Left colon (tissue), 2 donors: ENCODE measurements at regions not wholly inside any gene's neighbourhood (a gene's known extent, or its start where the extent isn't known, plus 50 kb on each side); places are given as distances from the start of the nearest gene placed in this dataset.
"Not testable (repeated sequence)": the region's sequence is repeated elsewhere in the genome, so short reads cannot be mapped to it uniquely, and the experiment has no call there.

ENCODE experiments used
- ATAC-seq: fragments of 200-7000 bp; cut with Tn5 transposase; one replicate; pipeline ENCODE4 v1.9.1; 2020; ENCODE audit warnings: mild to moderate bottlenecking, moderate library complexity
- DNase-seq, 2 donors: peaks; one replicate each; pipeline ENCODE4 v3.0.0-alpha.2; 2020
- intact Hi-C, 2 donors: fragments of 100-400 bp; cut with DNase I in 1 of 2; cut with micrococcal nuclease in 1 of 2; formaldehyde crosslinking; loops; one replicate each; pipeline versions ENCODE4 v1.11.2 to v1.14.0; 2022; cut with DNase I, micrococcal nuclease
- donor health status: DM: no; HTN: no; CAD: no.
- donor health status: DM: yes; HTN: yes; CAD: no.

DNA sequence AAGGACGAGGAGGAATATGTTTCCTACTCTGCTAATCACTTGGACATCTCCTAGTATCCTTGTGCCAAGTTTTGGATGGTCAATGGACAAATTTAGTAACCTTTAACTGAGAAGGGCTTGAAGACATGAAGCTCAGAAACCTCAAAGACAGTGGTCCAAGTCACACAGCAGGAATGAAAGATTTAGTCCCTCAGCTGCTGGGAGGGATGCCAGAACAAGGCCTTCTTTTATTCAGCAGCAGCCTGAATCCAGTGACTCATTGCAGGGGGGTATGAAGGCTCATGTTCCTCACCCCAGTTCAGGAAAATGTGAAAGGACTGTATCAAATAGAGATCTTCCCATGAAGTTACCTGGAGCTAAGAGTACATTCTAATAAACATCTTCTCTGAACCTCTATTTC, 214.9 kb upstream of the UGT8 start:
- DNase-seq, result no peak
- ATAC-seq, result no peak
- intact Hi-C loops, result loop anchor here in 1 of 2 donors (10.0 kb wide), 1 partner anchor 609 kb away; no protein-coding TSS in a partner anchor

DNA sequence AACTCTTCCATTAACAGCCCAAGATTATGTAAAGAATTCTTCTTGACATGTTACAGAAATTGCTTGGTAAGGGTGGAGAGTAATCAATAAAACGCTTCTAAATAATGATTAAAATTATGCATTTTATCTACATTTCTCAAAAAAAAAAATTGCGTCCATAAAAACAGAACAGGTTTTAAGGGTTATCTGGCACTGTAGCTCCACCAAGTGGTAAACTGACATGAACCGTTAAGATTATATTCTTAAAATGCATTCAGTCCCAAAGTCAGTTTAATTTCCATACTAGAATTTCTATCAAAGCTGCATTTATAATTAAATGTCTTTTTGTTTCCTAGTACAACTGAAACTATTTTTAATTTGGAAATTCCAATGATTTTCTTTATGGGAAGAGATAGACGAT, 214.0 kb upstream of the UGT8 start:
- ATAC-seq (no peak), DNase-seq (no peak)
- intact Hi-C loops, result loop anchor here in 1 of 2 donors (5.0 to 10.0 kb wide), 2 partner anchors 308 to 610 kb away; no protein-coding TSS in a partner anchor

DNA sequence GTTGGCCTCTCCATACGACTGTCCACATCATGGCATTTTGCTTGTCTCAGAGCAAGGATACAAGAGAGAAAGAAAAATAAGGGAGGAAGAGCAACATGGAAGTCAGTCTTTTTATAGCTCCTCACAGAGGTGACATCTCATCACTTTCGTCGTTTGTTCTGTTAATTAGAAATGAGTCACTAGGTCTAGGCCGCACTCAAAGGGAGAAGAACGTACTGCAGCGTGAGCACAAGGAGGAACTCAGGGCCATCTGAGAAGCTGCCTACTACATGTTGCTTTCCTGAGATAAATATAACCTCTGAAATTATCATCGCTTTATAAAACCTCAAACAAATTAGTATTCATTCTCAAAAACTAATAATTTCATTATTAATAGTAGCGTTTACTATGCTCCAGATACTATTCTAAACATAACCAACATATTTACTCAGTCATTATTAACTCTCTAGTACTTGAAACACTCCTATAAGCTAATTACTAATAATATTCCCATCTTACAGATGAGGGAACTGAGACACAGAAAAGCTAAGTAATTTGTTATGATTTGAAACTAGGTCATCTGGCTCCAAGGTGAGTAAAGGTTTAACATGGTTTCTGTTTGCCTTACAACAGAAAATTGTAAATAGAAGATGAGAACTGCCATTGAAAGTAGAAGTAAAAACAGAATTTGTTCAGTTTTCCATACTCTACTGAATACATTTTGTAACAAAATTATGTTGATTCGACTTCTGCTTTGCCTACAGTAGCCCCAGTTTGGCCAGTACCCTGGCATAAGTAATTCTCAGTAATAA, 213.2 kb upstream of the UGT8 start:
- intact Hi-C loops, result loop anchor here in 1 of 2 donors (5.0 to 10.0 kb wide), 2 partner anchors 307 to 611 kb away; no protein-coding TSS in a partner anchor
- ATAC-seq, result no peak
- DNase-seq, result no peak

DNA sequence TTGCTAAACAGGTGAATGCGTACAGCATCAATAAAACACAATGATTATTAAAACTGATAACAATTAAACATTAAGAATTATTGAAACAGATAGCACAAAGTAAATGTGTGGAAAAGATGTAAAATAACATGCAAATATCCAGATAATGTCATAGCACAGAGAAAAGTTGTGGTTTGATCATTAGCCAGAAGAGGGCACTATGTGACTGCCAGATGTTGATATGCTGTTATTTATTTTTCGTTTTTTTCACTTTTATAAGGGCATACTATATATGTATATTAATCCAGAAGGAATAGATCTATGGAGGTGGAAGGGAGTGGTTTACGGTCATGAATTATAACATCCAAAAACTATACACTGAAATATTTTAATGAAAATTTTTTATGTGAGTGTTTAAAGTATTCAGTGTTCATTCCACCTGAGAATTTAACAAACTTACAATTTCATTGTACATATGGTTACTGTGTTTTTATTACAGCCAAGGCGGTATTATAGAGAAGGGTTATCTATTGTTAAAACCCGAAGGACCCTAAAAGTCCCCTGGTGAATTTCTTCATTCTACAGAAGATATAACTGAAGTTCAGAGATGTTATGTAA, 211.9 kb upstream of the UGT8 start:
- ATAC-seq (peak; percentile 50), DNase-seq (no peak)
- intact Hi-C loops, result loop anchor here in 1 of 2 donors (2.0 to 10.0 kb wide), 3 partner anchors 272 to 612 kb away; no protein-coding TSS in a partner anchor

DNA sequence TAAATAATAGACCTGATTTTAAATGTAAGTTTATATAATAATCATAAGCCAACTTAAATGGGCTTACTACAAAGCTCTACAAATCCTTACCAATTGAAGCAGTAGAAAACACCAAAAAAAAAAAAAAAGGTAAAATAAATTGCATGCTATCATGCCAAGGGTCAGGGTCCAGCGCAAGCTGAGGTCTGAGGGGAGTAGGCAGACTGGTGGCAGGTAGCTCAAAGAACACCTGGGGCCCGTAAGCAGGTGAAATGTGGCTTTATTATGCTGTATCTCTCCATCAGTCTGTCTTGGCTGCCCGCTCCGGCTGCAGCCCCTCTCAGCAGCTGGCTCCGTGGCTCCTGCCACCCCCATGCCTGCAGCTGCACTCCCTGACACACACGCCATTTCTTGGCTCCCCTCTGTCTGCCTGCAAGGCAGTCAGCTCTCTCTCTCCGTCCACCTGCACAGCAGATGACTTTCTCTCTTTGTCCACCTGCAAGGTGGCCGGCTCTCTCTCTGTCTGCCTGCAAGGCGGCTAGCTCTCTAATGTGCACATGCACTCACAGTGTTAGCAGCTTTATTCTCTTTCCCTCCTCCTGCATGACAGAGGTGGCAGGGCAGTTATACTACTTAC, 209.4 kb upstream of the UGT8 start:
- DNase-seq, result no peak

DNA sequence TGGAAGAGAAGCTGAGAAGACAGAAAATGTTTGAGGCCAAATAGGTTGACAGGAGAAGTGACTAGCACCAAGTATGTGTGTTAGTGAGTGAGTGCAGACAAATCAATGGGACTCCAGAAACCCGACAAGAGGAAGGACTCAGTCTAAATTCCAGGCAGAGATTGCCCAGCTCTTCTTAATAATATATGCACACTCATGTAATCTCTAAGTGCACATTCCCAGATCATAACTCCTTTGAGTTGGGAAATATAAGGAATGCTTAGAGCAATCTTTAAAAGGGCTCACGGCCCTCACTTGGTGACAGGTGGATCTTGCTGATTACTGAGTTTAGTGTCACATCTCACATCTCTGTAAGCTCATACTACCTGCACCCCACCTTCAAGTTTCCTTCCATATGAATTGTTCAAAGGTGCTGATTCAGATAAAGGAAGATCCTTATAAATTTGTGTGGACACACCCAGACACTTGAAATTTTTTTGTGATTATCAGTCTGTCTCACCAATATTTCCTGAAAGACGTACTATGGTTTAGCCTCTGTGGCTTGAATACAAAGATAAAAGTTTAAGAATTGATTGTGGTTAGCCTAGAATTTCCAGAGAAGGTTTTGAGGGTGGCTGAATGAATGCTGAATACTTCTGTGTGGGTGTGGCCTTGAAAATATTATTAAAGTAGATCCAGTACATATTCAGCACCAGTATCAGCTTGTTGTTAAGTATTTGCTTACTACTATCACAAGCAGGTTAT, 205.1 kb upstream of the UGT8 start:
- intact Hi-C loops, result no loop called here
- ATAC-seq (no peak), DNase-seq (no peak)

More for the DNA sequence above, 209.4 kb upstream of the UGT8 start:
- intact Hi-C loops, result loop anchor here in 1 of 2 donors (5.0 to 10.0 kb wide), 2 partner anchors 303 to 614 kb away; no protein-coding TSS in a partner anchor
- peak; percentile 76 for ATAC-seq

DNA sequence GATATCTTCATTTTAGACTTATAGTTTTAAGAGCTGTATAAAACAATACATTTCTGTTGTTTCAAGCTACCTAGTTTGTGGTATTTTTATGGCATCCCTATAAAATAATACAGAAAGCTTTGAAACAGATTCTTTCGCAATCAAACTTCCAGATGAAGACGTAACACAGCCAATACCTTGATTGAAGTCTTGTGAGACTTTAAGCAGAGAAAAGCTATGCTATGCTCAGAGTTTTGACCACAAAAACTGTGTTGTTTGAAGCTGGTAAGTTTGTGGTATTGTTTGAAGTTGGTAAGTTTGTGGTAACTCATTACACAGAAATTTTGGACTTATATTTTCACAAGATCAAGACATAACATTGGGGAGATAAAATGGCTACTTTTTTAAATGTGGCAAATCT, 201.8 kb upstream of the UGT8 start:
- intact Hi-C loops, result no loop called here
- no peak for DNase-seq
- ATAC-seq, result peak; percentile 46

DNA sequence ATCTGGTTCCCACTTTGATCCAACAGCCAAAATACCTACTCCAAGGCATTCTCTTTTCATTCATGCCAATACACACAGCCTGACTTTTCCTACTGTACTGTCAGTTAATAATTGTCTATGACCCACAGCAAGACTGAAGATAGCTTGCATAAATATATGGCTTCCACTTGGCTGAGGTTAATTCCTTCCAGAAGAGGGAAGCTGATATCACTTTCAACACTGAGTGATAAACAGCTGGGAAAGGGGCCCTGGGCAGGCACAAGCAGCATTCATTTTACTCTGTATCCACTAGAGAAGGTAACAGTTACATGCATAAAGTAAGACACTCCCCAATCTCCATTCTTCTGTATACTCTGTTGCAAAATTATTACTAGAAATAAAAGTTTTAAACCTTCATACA, 200.2 kb upstream of the UGT8 start:
- intact Hi-C loops, result no loop called here
- DNase-seq, result no peak
- ATAC-seq, result no peak

DNA sequence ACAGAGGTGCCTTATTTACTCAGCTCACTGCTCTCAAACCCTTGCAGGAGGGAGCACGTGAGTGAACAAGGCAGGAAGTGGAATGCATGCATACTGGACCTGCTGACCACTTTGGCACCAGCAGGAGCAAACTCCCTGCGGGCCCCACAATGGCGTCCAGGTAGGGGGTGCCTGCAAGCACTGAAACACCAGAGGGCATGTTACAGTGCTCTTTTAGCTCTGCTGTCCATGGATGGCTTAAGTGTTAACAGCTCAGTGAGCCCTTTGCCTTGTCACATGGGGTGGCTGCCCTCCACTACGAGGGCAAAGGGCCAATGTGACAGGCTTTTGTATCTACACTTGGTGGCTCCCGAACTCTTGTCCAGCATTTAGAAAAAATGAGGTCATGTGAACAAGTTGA, 199.5 kb upstream of the UGT8 start:
- no peak for ATAC-seq
- DNase-seq, result no peak
- intact Hi-C loops, result no loop called here

DNA sequence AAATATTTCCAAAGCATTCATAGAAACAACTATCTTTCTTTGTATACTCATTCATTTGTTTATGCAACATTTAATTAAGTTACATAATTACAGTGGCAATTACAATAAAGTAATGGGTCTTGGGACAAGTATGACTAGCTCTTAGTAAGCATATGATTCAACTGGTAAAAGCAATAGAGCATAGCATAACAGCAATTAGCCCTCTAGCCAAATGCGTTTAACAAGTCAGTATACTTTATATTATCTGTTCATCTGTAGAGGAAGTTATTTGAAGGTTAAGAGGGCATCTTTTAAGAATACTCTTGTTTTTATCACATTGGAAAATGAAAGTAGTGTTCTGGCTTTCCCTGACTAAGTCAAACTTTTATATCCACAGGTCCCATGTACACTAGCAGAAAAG, 198.1 kb upstream of the UGT8 start:
- intact Hi-C loops, result no loop called here
- DNase-seq, result no peak
- ATAC-seq, result peak; percentile 67

DNA sequence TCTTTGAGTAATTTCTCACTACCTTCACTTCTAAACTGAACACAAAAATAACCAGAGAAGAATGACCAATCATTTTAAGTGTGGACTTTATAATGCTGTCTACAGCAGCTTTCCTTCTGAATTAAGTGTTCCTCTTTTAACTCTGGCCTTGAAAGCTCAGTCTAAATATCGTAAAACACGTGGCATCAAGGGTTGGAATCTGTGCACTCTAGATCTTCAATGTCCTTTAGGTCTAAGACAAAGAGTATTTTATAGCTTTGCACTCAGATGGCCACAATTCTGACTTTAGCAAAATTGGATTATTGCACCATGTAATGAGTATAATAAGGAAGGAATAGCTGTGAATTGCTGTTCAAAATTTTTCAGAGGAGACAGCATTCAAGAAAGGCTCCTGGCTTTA, 197.1 kb upstream of the UGT8 start:
- intact Hi-C loops, result no loop called here
- DNase-seq, result no peak
- peak; percentile 89 for ATAC-seq

DNA sequence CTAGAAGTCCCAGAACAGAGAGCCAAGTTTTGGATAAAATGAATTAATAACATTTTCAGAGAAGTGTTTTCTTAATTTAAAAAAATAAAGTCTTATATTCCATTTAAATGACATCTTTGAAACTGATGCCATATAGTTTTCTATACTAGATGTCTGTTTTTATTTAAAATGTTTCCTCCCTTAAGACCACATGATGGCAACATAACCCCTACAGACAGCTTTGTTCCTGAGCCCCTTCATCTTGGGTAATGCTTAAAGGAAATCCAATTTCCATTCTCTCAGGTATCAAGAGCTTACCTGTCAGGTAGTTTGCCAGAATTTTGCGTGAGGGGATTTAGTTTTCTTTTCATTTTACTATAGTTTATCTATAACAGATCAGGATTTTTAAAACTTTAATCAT, 181.4 kb upstream of the UGT8 start:
- DNase-seq (no peak), ATAC-seq (peak; percentile 43)
- intact Hi-C loops, result no loop called here

DNA sequence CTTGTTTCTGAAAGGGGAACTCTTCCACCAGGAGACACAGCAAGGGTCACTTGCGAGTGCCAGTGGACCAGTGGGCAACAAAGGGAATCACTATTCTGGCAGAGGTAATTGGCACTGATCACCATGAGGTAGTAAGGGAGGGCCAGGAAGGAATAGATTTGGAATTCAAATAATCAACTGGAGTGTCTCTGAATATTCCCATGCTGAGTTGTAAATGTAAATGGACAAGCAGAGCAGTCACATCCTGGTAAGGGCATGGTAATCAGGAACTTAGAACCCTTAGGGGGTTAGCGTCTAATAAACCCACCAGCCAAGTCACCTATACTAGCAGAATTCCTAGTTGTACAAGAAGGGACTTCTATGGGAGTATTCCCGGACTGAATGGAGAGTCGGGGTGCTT, 178.5 kb upstream of the UGT8 start:
- ATAC-seq (no peak), DNase-seq (no peak)
- intact Hi-C loops, result no loop called here

DNA sequence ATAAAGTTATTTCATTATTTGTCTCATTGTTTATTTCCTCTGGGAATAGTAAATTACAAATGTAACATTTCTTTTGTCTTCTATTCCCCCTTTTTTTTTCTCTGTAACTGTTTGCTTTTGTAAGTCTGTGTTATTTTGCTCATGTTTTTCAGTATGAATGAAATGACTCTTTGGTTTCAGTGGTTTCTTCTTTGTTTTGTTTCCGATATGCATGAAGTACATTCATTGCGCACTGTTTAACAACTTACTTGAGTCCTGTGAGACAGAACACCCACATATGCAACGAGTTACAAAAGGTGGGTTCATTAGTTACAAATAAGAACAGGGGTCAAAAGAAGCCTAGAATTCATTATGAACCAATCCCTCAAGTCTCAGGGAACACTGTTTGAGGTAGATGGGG, 175.0 kb upstream of the UGT8 start:
- DNase-seq, result no peak
- no peak for ATAC-seq
- intact Hi-C loops, result no loop called here

DNA sequence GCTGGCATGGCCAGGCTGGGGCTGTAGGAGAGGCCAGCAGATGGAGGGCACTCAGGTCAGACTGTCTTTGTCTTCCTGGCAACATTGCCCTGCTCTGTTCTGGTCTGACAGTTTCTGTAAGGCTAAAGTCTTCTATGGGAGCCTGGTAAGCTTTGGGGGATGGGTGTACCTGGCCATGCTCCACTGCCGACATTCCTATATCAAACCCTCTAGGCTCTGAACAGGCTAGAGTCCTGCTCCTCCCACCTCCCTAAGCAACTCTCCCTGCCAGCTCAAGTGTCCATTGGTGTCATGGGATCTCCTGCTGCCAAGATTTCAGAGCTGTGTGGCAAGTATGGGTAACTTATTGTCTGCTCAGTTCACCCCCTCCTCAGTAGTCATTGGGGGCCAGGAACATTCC, 163.5 kb upstream of the UGT8 start:
- intact Hi-C loops, result no loop called here
- ATAC-seq, result no peak
- DNase-seq, result no peak

DNA sequence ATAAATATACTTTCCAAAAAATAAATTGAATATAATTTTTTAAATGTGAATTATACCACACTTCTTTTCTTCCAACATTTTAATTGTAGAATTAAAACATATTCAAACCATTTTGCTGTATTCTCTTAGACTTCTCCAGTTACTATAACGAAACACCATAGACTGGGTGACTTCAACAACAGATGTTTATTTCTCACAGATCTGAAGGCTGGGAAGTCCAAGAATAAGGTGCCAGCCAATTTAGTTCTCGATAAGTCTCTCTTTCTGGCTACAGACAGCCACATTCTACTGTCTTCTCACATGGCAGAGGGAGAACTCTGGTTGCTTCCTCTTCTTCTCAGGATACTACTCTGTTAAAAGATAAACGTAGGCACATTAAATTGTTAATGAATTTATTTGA, 155.8 kb upstream of the UGT8 start:
- intact Hi-C loops, result no loop called here
- ATAC-seq, result no peak

DNA sequence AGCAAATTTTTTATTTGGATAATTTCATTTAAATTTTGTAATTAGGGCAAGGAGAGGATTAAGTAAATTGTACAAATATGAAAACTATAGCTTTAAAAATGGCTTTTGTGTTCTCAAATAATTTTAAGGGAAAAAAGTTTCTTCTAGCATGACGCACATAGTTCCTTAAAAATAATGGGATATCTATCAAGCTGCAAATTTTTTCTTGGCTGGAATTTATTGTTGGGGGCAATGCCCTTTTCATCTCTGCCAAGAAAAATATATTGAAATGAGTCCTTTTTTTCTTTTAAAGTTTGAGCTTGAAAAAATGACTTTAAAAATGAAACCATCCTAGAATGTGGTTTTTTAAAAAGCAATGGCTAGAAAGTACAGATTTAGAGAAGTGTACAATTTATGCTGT, 154.4 kb upstream of the UGT8 start:
- intact Hi-C loops, result no loop called here
- no peak for DNase-seq
- ATAC-seq, result no peak

More for the DNA sequence above, 155.8 kb upstream of the UGT8 start:
- DNase-seq, result no peak

DNA sequence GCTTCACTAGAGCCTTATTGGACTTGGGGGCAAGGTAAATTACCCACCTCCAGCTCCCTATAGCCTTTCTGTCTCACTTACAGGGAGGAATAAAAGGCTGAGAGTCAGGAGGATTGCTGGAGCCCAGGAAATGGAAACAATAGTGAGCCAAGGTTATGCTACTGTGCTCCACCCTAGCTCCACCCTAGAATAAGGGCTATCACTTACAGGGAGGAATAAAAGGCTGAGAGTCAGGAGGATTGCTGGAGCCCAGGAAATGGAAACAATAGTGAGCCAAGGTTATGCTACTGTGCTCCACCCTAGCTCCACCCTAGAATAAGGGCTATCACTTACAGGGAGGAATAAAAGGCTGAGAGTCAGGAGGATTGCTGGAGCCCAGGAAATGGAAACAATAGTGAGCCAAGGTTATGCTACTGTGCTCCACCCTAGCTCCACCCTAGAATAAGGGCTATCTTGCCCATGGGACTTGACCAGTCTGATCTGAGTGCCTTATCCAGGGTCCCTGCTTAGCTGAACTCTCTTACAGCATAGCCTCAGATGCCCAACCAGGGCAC, 150.6 kb upstream of the UGT8 start:
- ATAC-seq (peak; percentile 95), DNase-seq (peak in 1 of 2 donors; percentile 5)
- intact Hi-C loops, result not testable (repeated sequence)

DNA sequence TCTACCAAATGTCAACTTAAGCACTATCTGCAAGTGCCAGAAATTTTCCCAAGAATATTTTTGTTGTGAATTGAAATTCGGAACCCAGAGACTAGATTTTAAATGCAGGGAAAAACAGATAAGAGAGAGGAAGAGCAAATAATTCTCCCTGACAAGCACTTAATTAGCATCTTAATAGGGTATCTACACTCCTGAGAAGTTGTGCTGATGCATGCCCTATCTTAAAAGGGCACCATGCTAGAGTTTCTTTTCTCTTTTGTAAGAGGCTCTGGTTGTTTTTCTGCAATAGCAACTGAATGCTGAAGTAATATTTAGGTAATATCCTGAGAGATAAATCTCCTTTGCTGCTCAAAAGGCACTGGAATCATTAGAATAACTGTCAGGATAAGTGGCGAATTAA, 139.9 kb upstream of the UGT8 start:
- DNase-seq, result no peak
- intact Hi-C loops, result no loop called here
- no peak for ATAC-seq
